K562 (cell line): ENCODE measurements at regions not wholly inside any gene's neighbourhood (a gene's known extent, or its start where the extent isn't known, plus 50 kb on each side); places are given as distances from the start of the nearest gene placed in this dataset.

Experiments
- ATAC-seq: fragments of 200-7000 bp; cut with Tn5 transposase; 3 replicates; pipeline ENCODE4 v1.9.1; 2020; ENCODE audit warnings: moderate library complexity
- BruUV-seq: library from RNA; stranded (reverse); fragments of 400-500 nt; replicated peaks from 2 replicates; lab custom pipeline; 2021; lab: Mats Ljungman, UMichigan
- CTCF ChIA-PET: fragments of 300-600 bp; formaldehyde crosslinking; extraction: SDS; loops from one replicate; lab custom pipeline; 2021; ENCODE audit warnings: low intra/inter-chr PET ratio; lab: Yijun Ruan, JAX
- POLR2A ChIA-PET: fragments of 300-600, 350-650 bp; sonication (Branson Sonifier 250); formaldehyde crosslinking; extraction: SDS; loops from one replicate; lab custom pipeline; 2021; ENCODE audit warnings: antibody characterized with exemption, inconsistent platforms; lab: Yijun Ruan, JAX
- DNase-seq, 4 experiments: peaks; one replicate each; pipeline versions ENCODE4 v3.0.0 to v3.0.0-alpha.2; 2011 to 2018; ENCODE audit warnings: low spot score in 3 of 4, mixed read lengths in 3 of 4; ENCODE audit errors: extremely low read depth in 1 of 4
- FAIRE-seq: peaks from 2 replicates; lab custom pipeline; 2011; peaks lifted over from hg19 to GRCh38; lab: Jason Lieb, UNC
- H2AFZ ChIP-seq: 2 replicates; pipeline ENCODE4 v1.6.0; 2011; ENCODE audit warnings: low read depth, low read length, control low read depth, inconsistent platforms
- H3K27ac ChIP-seq: fragments of 200-600 bp; 3 replicates; pipeline ENCODE4 v1.8.0; 2011; ENCODE audit warnings: low read depth, mild to moderate bottlenecking, control low read depth, inconsistent platforms, low read length, moderate library complexity, mixed read lengths; ENCODE audit errors: extremely low read depth
- H3K27me3 ChIP-seq, 2 experiments: fragments of 300-600 bp in 1 of 2; 2 replicates in 1 of 2; 3 replicates in 1 of 2; pipeline versions ENCODE4 v1.6.0 to v1.8.0; 2011; ENCODE audit warnings: inconsistent platforms in 2 of 2, low read length in 2 of 2, mild to moderate bottlenecking in 1 of 2, mixed read lengths in 1 of 2, moderate library complexity in 1 of 2; ENCODE audit not compliant: control insufficient read depth in 2 of 2, insufficient read depth in 2 of 2
- H3K36me3 ChIP-seq: fragments of 300-600 bp; 3 replicates; pipeline ENCODE4 v1.8.0; 2011; ENCODE audit warnings: mild to moderate bottlenecking, low read length, inconsistent platforms; ENCODE audit not compliant: control insufficient read depth, insufficient read depth
- H3K4me1 ChIP-seq, 2 experiments: fragments of 200-600 bp in 1 of 2; replicated peaks in 1 of 2; 2 replicates in 1 of 2; 3 replicates in 1 of 2; pipeline versions ENCODE4 v1.5.1 to v1.8.0; 2011; ENCODE audit warnings: inconsistent platforms in 2 of 2, low read length in 2 of 2, mild to moderate bottlenecking in 1 of 2, mixed read lengths in 1 of 2, moderate library complexity in 1 of 2; ENCODE audit not compliant: control insufficient read depth in 2 of 2, insufficient read depth in 2 of 2
- H3K4me2 ChIP-seq: 2 replicates; pipeline ENCODE4 v1.6.1; 2011; ENCODE audit warnings: low read length, control low read depth, inconsistent platforms, mixed read lengths; ENCODE audit not compliant: insufficient read depth
- H3K4me3 ChIP-seq: fragments of 200-600 bp; sonication (generic), shearing (Covaris generic); 2 replicates; pipeline ENCODE4 v1.5.1; 2016; ENCODE audit warnings: control low read depth, inconsistent platforms
- H3K79me2 ChIP-seq: fragments of 200-600 bp; 3 replicates; pipeline ENCODE4 v1.8.0; 2011; ENCODE audit warnings: low read length, inconsistent platforms; ENCODE audit not compliant: control insufficient read depth, insufficient read depth
- H3K9ac ChIP-seq, 2 experiments: 2 replicates each; pipeline versions ENCODE4 v1.6.0 to v1.6.1; 2011; ENCODE audit warnings: low read depth in 2 of 2, low read length in 2 of 2, control low read depth in 1 of 2, inconsistent platforms in 1 of 2, mild to moderate bottlenecking in 1 of 2, mixed read lengths in 1 of 2; ENCODE audit not compliant: insufficient read depth in 1 of 2
- H3K9me1 ChIP-seq: one replicate; pipeline ENCODE4 v1.6.0; 2011; ENCODE audit warnings: inconsistent platforms, mild to moderate bottlenecking, low read length, moderate library complexity; ENCODE audit not compliant: control insufficient read depth, insufficient read depth
- H3K9me3 ChIP-seq: replicated peaks from 2 replicates; pipeline ENCODE4 v1.5.1; 2011; ENCODE audit warnings: low read depth, low read length, inconsistent platforms; ENCODE audit not compliant: control insufficient read depth, insufficient read depth
- H4K20me1 ChIP-seq: replicated peaks from 2 replicates; pipeline ENCODE4 v1.6.1; 2011; ENCODE audit warnings: low read length, inconsistent platforms, mixed read lengths; ENCODE audit not compliant: control insufficient read depth, insufficient read depth
- BHLHE40 ChIP-seq: IDR thresholded peaks from 2 replicates; pipeline ENCODE4 v1.6.1; 2011; ENCODE audit warnings: low read length, improper control_type of control experiment
- JUNB ChIP-seq: fragments of 450-650 bp; formaldehyde crosslinking; conservative IDR thresholded peaks from 2 replicates; pipeline ENCODE4 v1.4.0; 2020; ENCODE audit warnings: mild to moderate bottlenecking
- MTA1 ChIP-seq: fragments of 450-650 bp; IDR thresholded peaks from 2 replicates; pipeline ENCODE4 v1.6.1; 2017; ENCODE audit warnings: borderline replicate concordance
- MTA3 ChIP-seq: fragments of 450-650 bp; formaldehyde crosslinking; IDR thresholded peaks from 2 replicates; pipeline ENCODE4 v1.6.1; 2017; ENCODE audit warnings: mild to moderate bottlenecking, borderline replicate concordance
- NBN ChIP-seq: fragments of 450-650 bp; IDR thresholded peaks from 2 replicates; pipeline ENCODE4 v1.6.1; 2016; ENCODE audit warnings: low read depth, mild to moderate bottlenecking
- SAFB ChIP-seq: fragments of 200-400 bp; formaldehyde crosslinking; IDR thresholded peaks from 2 replicates; pipeline ENCODE4 v1.6.1; 2017; ENCODE audit warnings: low read depth, low read length, borderline replicate concordance
- SMARCE1 ChIP-seq: fragments of 450-650 bp; IDR thresholded peaks from 2 replicates; pipeline ENCODE4 v1.7.1; 2016; ENCODE audit warnings: mild to moderate bottlenecking
- ZNF217 ChIP-seq: sonication (generic); formaldehyde crosslinking; IDR thresholded peaks from 2 replicates; pipeline ENCODE4 v1.8.0; 2022; ENCODE audit warnings: mild to moderate bottlenecking, missing genetic modification reagents
- WGBS: fragments of 100-300 bp; shearing (Covaris generic); methylation state at CpG from one replicate; pipeline ENCODE4 v1.1.6; 2016; ENCODE audit warnings: low coverage, mixed read lengths; ENCODE audit not compliant: insufficient coverage; ENCODE audit errors: missing lambda C conversion rate; 5-methylcytosine and 5-hydroxymethylcytosine counted together
- in situ Hi-C: fragments of 300-500 bp; cut with MboI; formaldehyde crosslinking; loops from 4 replicates; pipeline ENCODE4 v1.15.0; 2018; ENCODE audit warnings: inconsistent platforms, mixed read lengths
- intact Hi-C: fragments of 100-400 bp; cut with micrococcal nuclease; formaldehyde crosslinking; loops from 2 replicates; pipeline ENCODE4 v1.14.2; 2022
- TF ChIP-seq, protein P1 (sequence below), 2 experiments: fragments of 450-650 bp in 1 of 2; sonication (generic) in 1 of 2; formaldehyde crosslinking in 1 of 2; IDR thresholded peaks; 2 replicates each; pipeline versions ENCODE4 v1.7.1 to v1.9.0; 2016 to 2022; ENCODE audit warnings: inconsistent platforms in 1 of 2, mild to moderate bottlenecking in 1 of 2, missing genetic modification reagents in 1 of 2
- TF ChIP-seq, protein P2 (sequence below), 3 experiments: fragments of 200-800 bp in 1 of 3; sonication (Bioruptor generic) in 1 of 3; sonication (generic) in 1 of 3; formaldehyde crosslinking in 1 of 3; IDR thresholded peaks; 2 replicates each; pipeline versions ENCODE4 v1.6.1 to v1.8.0; 2016 to 2022; ENCODE audit warnings: mild to moderate bottlenecking in 2 of 3, missing compliant biosample characterization in 2 of 3, missing genetic modification characterization in 2 of 3, missing genetic modification reagents in 1 of 3
- TF ChIP-seq, protein P3 (sequence below), 2 experiments: fragments of 450-650 bp in 1 of 2; sonication (generic) in 1 of 2; formaldehyde crosslinking; conservative IDR thresholded peaks; 2 replicates each; pipeline versions ENCODE4 v1.4.0 to v1.8.1; 2020 to 2022; ENCODE audit warnings: mild to moderate bottlenecking in 1 of 2, missing genetic modification reagents in 1 of 2

DNA sequence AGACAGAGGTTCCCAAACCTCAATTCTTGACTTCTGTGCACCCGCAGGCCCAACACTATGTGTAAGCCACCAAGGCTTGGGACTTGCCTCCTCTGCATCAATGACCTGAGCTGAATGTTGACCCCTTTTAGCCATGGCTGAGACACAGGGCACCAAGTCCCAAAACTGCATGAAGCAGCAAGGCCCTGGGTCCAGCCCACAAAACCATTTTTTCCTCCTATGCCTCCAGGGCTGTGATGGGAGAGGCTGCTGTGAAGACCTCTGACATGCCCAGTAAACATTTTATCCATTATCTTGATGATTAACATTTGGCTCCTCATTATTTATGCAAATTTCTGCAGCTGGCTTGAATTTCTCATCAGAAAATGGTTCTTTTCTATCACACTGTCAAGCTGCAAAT, 85.4 kb downstream of the ITM2A start:
- H3K27ac ChIP-seq = no peak overlapping the region
- intact Hi-C loops = no loop called here
- DNase-seq = no peak
- no peak overlapping the region for H3K4me2 ChIP-seq
- no peak for FAIRE-seq
- ChIA-PET POLR2A (no interaction called here), CTCF (no interaction called here)
- no peaks in the 10 kb centered on the region for H3K9me3 ChIP-seq
- no peaks in the 10 kb centered on the region for H3K9me1 ChIP-seq
- H2AFZ ChIP-seq = no peak overlapping the region
- no peaks in the 10 kb centered on the region for H3K4me1 ChIP-seq
- H3K79me2 ChIP-seq = no peaks in the 10 kb centered on the region
- WGBS = 0% methylated on average over 1 of the region's 1 CpG
- TF ChIP-seq MTA1 (no peak), SAFB (no peak), SMARCE1 (no peak), ZNF217 (CRISPR knock-in tag) (no peak), MTA3 (no peak), NBN (no peak), BHLHE40 (no peak), JUNB (CRISPR knock-in tag) (no peak)
- TF ChIP-seq, protein P1, sequence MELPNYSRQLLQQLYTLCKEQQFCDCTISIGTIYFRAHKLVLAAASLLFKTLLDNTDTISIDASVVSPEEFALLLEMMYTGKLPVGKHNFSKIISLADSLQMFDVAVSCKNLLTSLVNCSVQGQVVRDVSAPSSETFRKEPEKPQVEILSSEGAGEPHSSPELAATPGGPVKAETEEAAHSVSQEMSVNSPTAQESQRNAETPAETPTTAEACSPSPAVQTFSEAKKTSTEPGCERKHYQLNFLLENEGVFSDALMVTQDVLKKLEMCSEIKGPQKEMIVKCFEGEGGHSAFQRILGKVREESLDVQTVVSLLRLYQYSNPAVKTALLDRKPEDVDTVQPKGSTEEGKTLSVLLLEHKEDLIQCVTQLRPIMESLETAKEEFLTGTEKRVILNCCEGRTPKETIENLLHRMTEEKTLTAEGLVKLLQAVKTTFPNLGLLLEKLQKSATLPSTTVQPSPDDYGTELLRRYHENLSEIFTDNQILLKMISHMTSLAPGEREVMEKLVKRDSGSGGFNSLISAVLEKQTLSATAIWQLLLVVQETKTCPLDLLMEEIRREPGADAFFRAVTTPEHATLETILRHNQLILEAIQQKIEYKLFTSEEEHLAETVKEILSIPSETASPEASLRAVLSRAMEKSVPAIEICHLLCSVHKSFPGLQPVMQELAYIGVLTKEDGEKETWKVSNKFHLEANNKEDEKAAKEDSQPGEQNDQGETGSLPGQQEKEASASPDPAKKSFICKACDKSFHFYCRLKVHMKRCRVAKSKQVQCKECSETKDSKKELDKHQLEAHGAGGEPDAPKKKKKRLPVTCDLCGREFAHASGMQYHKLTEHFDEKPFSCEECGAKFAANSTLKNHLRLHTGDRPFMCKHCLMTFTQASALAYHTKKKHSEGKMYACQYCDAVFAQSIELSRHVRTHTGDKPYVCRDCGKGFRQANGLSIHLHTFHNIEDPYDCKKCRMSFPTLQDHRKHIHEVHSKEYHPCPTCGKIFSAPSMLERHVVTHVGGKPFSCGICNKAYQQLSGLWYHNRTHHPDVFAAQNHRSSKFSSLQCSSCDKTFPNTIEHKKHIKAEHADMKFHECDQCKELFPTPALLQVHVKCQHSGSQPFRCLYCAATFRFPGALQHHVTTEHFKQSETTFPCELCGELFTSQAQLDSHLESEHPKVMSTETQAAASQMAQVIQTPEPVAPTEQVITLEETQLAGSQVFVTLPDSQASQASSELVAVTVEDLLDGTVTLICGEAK (IDR thresholded peaks at IDR 0.05) = no peak
- TF ChIP-seq, protein P1 (CRISPR knock-in tag; IDR thresholded peaks at IDR 0.05) = no peak
- TF ChIP-seq, protein P2, sequence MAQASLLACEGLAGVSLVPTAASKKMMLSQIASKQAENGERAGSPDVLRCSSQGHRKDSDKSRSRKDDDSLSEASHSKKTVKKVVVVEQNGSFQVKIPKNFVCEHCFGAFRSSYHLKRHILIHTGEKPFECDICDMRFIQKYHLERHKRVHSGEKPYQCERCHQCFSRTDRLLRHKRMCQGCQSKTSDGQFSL (CRISPR knock-in tag; IDR thresholded peaks at IDR 0.05) = no peak
- TF ChIP-seq, protein P2 (tag; IDR thresholded peaks at IDR 0.05) = no peak
- TF ChIP-seq, protein P3, sequence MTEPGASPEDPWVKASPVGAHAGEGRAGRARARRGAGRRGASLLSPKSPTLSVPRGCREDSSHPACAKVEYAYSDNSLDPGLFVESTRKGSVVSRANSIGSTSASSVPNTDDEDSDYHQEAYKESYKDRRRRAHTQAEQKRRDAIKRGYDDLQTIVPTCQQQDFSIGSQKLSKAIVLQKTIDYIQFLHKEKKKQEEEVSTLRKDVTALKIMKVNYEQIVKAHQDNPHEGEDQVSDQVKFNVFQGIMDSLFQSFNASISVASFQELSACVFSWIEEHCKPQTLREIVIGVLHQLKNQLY (CRISPR knock-in tag; conservative IDR thresholded peaks at IDR 0.05) = no peak
- in situ Hi-C loops = no loop called here
- no peaks in the 10 kb centered on the region for H4K20me1 ChIP-seq
- H3K4me3 ChIP-seq = no peak overlapping the region
- ATAC-seq = no peak
- no peaks in the 10 kb centered on the region for H3K36me3 ChIP-seq
- no peak overlapping the region for H3K9ac ChIP-seq
- BruUV-seq = no TSS peak
- no peaks in the 10 kb centered on the region for H3K27me3 ChIP-seq
